H1 (cell line): ENCODE measurements at regions not wholly inside any gene's neighbourhood (a gene's known extent, or its start where the extent isn't known, plus 50 kb on each side); places are given as distances from the start of the nearest gene placed in this dataset.

Experiments used
- CTCF ChIA-PET: fragments of 300-600 bp; sonication (Branson Sonifier 250); formaldehyde crosslinking; loops from one replicate; lab custom pipeline; 2021; ENCODE audit not compliant: partially characterized antibody; lab: Charles Lee
- POLR2A ChIA-PET: fragments of 300-600 bp; sonication (Branson Sonifier 250); formaldehyde crosslinking; loops from one replicate; lab custom pipeline; 2021; ENCODE audit warnings: inconsistent platforms; ENCODE audit not compliant: partially characterized antibody; lab: Charles Lee
- DNase-seq, 2 experiments: peaks; one replicate each; pipeline versions ENCODE4 v3.0.0 to v3.0.0-alpha.2; 2010 to 2022; ENCODE audit warnings: low spot score in 2 of 2, low read depth in 1 of 2, mixed read lengths in 1 of 2
- FAIRE-seq: peaks from 2 replicates; lab custom pipeline; 2011; peaks lifted over from hg19 to GRCh38; lab: Jason Lieb, UNC
- H2AFZ ChIP-seq: 2 replicates; pipeline ENCODE4 v1.8.1; 2012; ENCODE audit warnings: low read length, inconsistent platforms
- H2AK5ac ChIP-seq: 2 replicates; pipeline ENCODE4 v1.6.1; 2013; ENCODE audit warnings: low read depth, low read length
- H2BK120ac ChIP-seq: replicated peaks from 2 replicates; pipeline ENCODE3; 2013; ENCODE audit warnings: low read depth, low read length, inconsistent platforms
- H2BK12ac ChIP-seq: 2 replicates; pipeline ENCODE4 v1.6.1; 2013; ENCODE audit warnings: low read depth, low read length
- H2BK15ac ChIP-seq: 2 replicates; pipeline ENCODE4 v1.6.1; 2013; ENCODE audit warnings: low read length
- H2BK20ac ChIP-seq: 2 replicates; pipeline ENCODE4 v1.6.1; 2013; ENCODE audit warnings: low read length
- H2BK5ac ChIP-seq: 2 replicates; pipeline ENCODE4 v1.6.1; 2013; ENCODE audit warnings: low read depth, low read length
- H3K14ac ChIP-seq: 2 replicates; pipeline ENCODE4 v1.6.1; 2013; ENCODE audit warnings: inconsistent platforms; ENCODE audit not compliant: insufficient read length
- H3K18ac ChIP-seq: 2 replicates; pipeline ENCODE4 v1.6.1; 2013; ENCODE audit warnings: low read length; ENCODE audit errors: extremely low read depth
- H3K23ac ChIP-seq: 2 replicates; pipeline ENCODE4 v1.6.1; 2013; ENCODE audit warnings: inconsistent platforms; ENCODE audit not compliant: insufficient read length
- H3K23me2 ChIP-seq: 2 replicates; pipeline ENCODE4 v1.6.1; 2013; ENCODE audit warnings: low read depth, low read length
- H3K27ac ChIP-seq: 2 replicates; pipeline ENCODE4 v1.6.1; 2011; ENCODE audit warnings: low read depth, low read length, inconsistent platforms
- H3K27me3 ChIP-seq, 4 experiments: replicated peaks in 1 of 4; 1 replicate in 1 of 4; 2 replicates in 3 of 4; pipeline versions ENCODE4 v1.6.1 to v1.8.1; 2011 to 2013; ENCODE audit warnings: low read length in 3 of 4, mild to moderate bottlenecking in 3 of 4, inconsistent platforms in 2 of 4, mixed read lengths in 2 of 4, moderate library complexity in 1 of 4; ENCODE audit not compliant: control insufficient read depth in 3 of 4, insufficient read depth in 3 of 4; ENCODE audit errors: extremely low read depth in 1 of 4
- H3K36me3 ChIP-seq, 4 experiments: 2 replicates each; pipeline versions ENCODE4 v1.6.1 to v1.8.1; 2011 to 2013; ENCODE audit warnings: mild to moderate bottlenecking in 4 of 4, low read length in 3 of 4, moderate library complexity in 2 of 4, control low read depth in 1 of 4, inconsistent platforms in 1 of 4; ENCODE audit not compliant: insufficient read depth in 4 of 4, control insufficient read depth in 2 of 4
- H3K4ac ChIP-seq: replicated peaks from 2 replicates; pipeline ENCODE3; 2013; ENCODE audit warnings: low read length, low read depth, mixed read lengths, inconsistent platforms; ENCODE audit not compliant: insufficient read length
- H3K4me1 ChIP-seq, 4 experiments: replicated peaks in 1 of 4; 1 replicate in 1 of 4; 2 replicates in 3 of 4; pipeline versions ENCODE4 v1.6.1 to v1.8.1; 2011 to 2013; ENCODE audit warnings: low read length in 3 of 4, inconsistent platforms in 2 of 4, mixed read lengths in 1 of 4; ENCODE audit not compliant: insufficient read depth in 4 of 4, control insufficient read depth in 3 of 4
- H3K4me2 ChIP-seq, 2 experiments: 2 replicates each; pipeline versions ENCODE4 v1.6.1 to v1.8.1; 2011 to 2013; ENCODE audit warnings: low read depth in 2 of 2, low read length in 2 of 2, control low read depth in 1 of 2, inconsistent platforms in 1 of 2, mild to moderate bottlenecking in 1 of 2; ENCODE audit not compliant: insufficient read depth in 1 of 2
- H3K4me3 ChIP-seq, 4 experiments: fragments of 200-600, 300-600 bp in 1 of 4; sonication (generic), shearing (Covaris generic), sonication (Bioruptor Twin) in 1 of 4; 2 replicates each; pipeline versions ENCODE4 v1.5.1 to v1.8.1; 2011 to 2016; ENCODE audit warnings: low read length in 4 of 4, low read depth in 3 of 4, control low read depth in 2 of 4, inconsistent platforms in 2 of 4, mild to moderate bottlenecking in 2 of 4, mixed read lengths in 1 of 4, moderate library complexity in 1 of 4; ENCODE audit not compliant: insufficient read depth in 2 of 4; ENCODE audit errors: extremely low read depth in 1 of 4
- H3K56ac ChIP-seq: replicated peaks from 2 replicates; pipeline ENCODE3; 2013; ENCODE audit warnings: low read depth, mild to moderate bottlenecking, mixed read lengths, low read length, inconsistent platforms; ENCODE audit not compliant: insufficient read length
- H3K79me1 ChIP-seq: 2 replicates; pipeline ENCODE4 v1.6.1; 2013; ENCODE audit warnings: low read depth, low read length, control low read depth
- H3K79me2 ChIP-seq, 2 experiments: 2 replicates each; pipeline versions ENCODE4 v1.6.1 to v1.8.1; 2012 to 2013; ENCODE audit warnings: low read length in 2 of 2, mild to moderate bottlenecking in 2 of 2, inconsistent platforms in 1 of 2; ENCODE audit not compliant: insufficient read depth in 2 of 2, control insufficient read depth in 1 of 2
- H3K9ac ChIP-seq, 4 experiments: replicated peaks in 1 of 4; 1 replicate in 1 of 4; 2 replicates in 3 of 4; pipeline versions ENCODE4 v1.6.1 to v1.8.1; 2011 to 2013; ENCODE audit warnings: low read depth in 3 of 4, low read length in 3 of 4, control low read depth in 2 of 4, mild to moderate bottlenecking in 2 of 4, moderate library complexity in 2 of 4, inconsistent platforms in 1 of 4; ENCODE audit errors: extremely low read depth in 1 of 4
- H3K9me3 ChIP-seq, 2 experiments: 2 replicates each; pipeline versions ENCODE4 v1.6.1 to v1.8.1; 2012 to 2013; ENCODE audit warnings: mild to moderate bottlenecking in 2 of 2, moderate library complexity in 2 of 2, control low read depth in 1 of 2, inconsistent platforms in 1 of 2, low read depth in 1 of 2, low read length in 1 of 2, mixed read lengths in 1 of 2; ENCODE audit not compliant: insufficient read depth in 2 of 2
- H4K20me1 ChIP-seq, 2 experiments: replicated peaks in 1 of 2; 2 replicates each; pipeline versions ENCODE3 to v1.8.1; 2011 to 2013; ENCODE audit warnings: inconsistent platforms in 2 of 2, low read length in 2 of 2, mild to moderate bottlenecking in 1 of 2; ENCODE audit not compliant: insufficient read depth in 2 of 2, control insufficient read depth in 1 of 2
- H4K5ac ChIP-seq: 2 replicates; pipeline ENCODE4 v1.6.1; 2013; ENCODE audit warnings: low read length, low read depth, mixed read lengths, inconsistent platforms; ENCODE audit not compliant: insufficient read length
- H4K8ac ChIP-seq: 2 replicates; pipeline ENCODE4 v1.8.0; 2013; ENCODE audit warnings: mild to moderate bottlenecking, moderate library complexity, low read length, inconsistent platforms; ENCODE audit not compliant: insufficient read depth; ENCODE audit errors: extremely low read depth
- H4K91ac ChIP-seq: replicated peaks from 2 replicates; pipeline ENCODE3; 2013; ENCODE audit warnings: low read length, mixed read lengths, inconsistent platforms; ENCODE audit not compliant: insufficient read length
- BCL11A ChIP-seq, 2 experiments: IDR thresholded peaks; one replicate each; pipeline ENCODE4 v1.6.1; 2011; ENCODE audit warnings: low read depth in 2 of 2, low read length in 2 of 2, mild to moderate bottlenecking in 2 of 2
- CHD2 ChIP-seq: IDR thresholded peaks from 2 replicates; pipeline ENCODE4 v1.6.1; 2012; ENCODE audit warnings: low read length, improper control_type of control experiment
- CTCF ChIP-seq, 3 experiments: IDR thresholded peaks; 1 replicate in 2 of 3; 2 replicates in 1 of 3; pipeline versions ENCODE4 v1.5.1 to v1.6.1; 2011; ENCODE audit warnings: low read length in 3 of 3, mild to moderate bottlenecking in 3 of 3, inconsistent platforms in 2 of 3, low read depth in 1 of 3, moderate library complexity in 1 of 3; ENCODE audit not compliant: insufficient read depth in 1 of 3; ENCODE audit errors: control extremely low read depth in 1 of 3
- HDAC6 ChIP-seq: IDR thresholded peaks from one replicate; pipeline ENCODE4 v1.7.1; 2012; ENCODE audit warnings: low read depth, mild to moderate bottlenecking, inconsistent platforms, low read length, moderate library complexity
- MAX ChIP-seq: IDR thresholded peaks from 2 replicates; pipeline ENCODE4 v1.6.1; 2012; ENCODE audit warnings: inconsistent platforms
- NRF1 ChIP-seq: IDR thresholded peaks from 2 replicates; pipeline ENCODE4 v1.6.1; 2011; ENCODE audit warnings: mild to moderate bottlenecking, low read depth, low read length, improper control_type of control experiment
- POLR2AphosphoS5 ChIP-seq: IDR thresholded peaks from 2 replicates; pipeline ENCODE4 v1.6.1; 2011; ENCODE audit warnings: low read depth, low read length
- POU5F1 ChIP-seq: IDR thresholded peaks from 2 replicates; pipeline ENCODE4 v1.6.1; 2011; ENCODE audit warnings: low read depth, mild to moderate bottlenecking, low read length, moderate library complexity
- RBBP5 ChIP-seq: IDR thresholded peaks from 2 replicates; pipeline ENCODE4 v1.7.1; 2012; ENCODE audit warnings: low read depth, mild to moderate bottlenecking, inconsistent platforms, low read length, moderate library complexity, borderline replicate concordance
- SIN3A ChIP-seq, 2 experiments: IDR thresholded peaks in 1 of 2; conservative IDR thresholded peaks in 1 of 2; 2 replicates each; pipeline ENCODE4 v1.6.1; 2011 to 2012; ENCODE audit warnings: low read length in 2 of 2, improper control_type of control experiment in 1 of 2, low read depth in 1 of 2, mild to moderate bottlenecking in 1 of 2
- SIRT6 ChIP-seq: IDR thresholded peaks from one replicate; pipeline ENCODE4 v1.7.1; 2012; ENCODE audit warnings: low read length, inconsistent platforms
- SP4 ChIP-seq: IDR thresholded peaks from 2 replicates; pipeline ENCODE4 v1.6.1; 2012; ENCODE audit warnings: low read length, inconsistent platforms
- TCF12 ChIP-seq: IDR thresholded peaks from 2 replicates; pipeline ENCODE4 v1.6.1; 2011; ENCODE audit warnings: low read depth, mild to moderate bottlenecking, low read length
- YY1 ChIP-seq: IDR thresholded peaks from 2 replicates; pipeline ENCODE4 v1.6.1; 2011; ENCODE audit warnings: low read depth, mild to moderate bottlenecking, low read length
- WGBS, 2 experiments: shearing (Covaris generic) in 1 of 2; methylation state at CpG; one replicate each; pipeline versions ENCODE4 v1.1.6 to v1.1.7; 2013 to 2015; ENCODE audit warnings: low lambda C conversion rate in 2 of 2, mixed read lengths in 2 of 2, inconsistent platforms in 1 of 2, low coverage in 1 of 2, missing lambda C conversion rate in 1 of 2; ENCODE audit not compliant: insufficient replicate concordance in 2 of 2, insufficient coverage in 1 of 2, insufficient read length in 1 of 2; ENCODE audit errors: extremely low coverage in 1 of 2, missing lambda C conversion rate in 1 of 2; 5-methylcytosine and 5-hydroxymethylcytosine counted together

- H4K91ac ChIP-seq, result no peak overlapping the region
- no peak overlapping the region for H3K56ac ChIP-seq
- H3K79me2 ChIP-seq, result no peaks in the 10 kb centered on the region
- H4K8ac ChIP-seq, result no peak overlapping the region
- H4K20me1 ChIP-seq, result no peaks in the 10 kb centered on the region
- H3K4ac ChIP-seq, result no peak overlapping the region
- H3K4me2 ChIP-seq, result no peak overlapping the region
- H3K27ac ChIP-seq, result no peak overlapping the region
- CTCF ChIA-PET, result no interaction called here
- no peak overlapping the region for H4K5ac ChIP-seq
- H3K14ac ChIP-seq, result no peak overlapping the region
- H3K9ac ChIP-seq, result no peak overlapping the region
- no peak overlapping the region for H3K4me3 ChIP-seq
- POLR2A ChIA-PET, result no interaction called here
- H3K79me1 ChIP-seq, result no peaks in the 10 kb centered on the region
- 100% methylated on average over 1 of the region's 1 CpG; no CpG with 5 or more reads in 1 of the 2 experiments for WGBS, 2 experiments
- no peaks in the 10 kb centered on the region for H3K27me3 ChIP-seq
- no peak overlapping the region for H3K18ac ChIP-seq
- H2AK5ac ChIP-seq, result no peak overlapping the region
- H2BK12ac ChIP-seq, result no peak overlapping the region
- no peak for DNase-seq
- peak overlapping the region; percentile 51; the same call in 1 of the 2 replicates for H2AFZ ChIP-seq
- H2BK20ac ChIP-seq, result no peak overlapping the region
- H2BK5ac ChIP-seq, result no peak overlapping the region
- FAIRE-seq, result no peak
- H3K4me1 ChIP-seq, result no peaks in the 10 kb centered on the region; a peak in 1 of 7 replicates
- no peaks in the 10 kb centered on the region for H3K36me3 ChIP-seq
- H3K9me3 ChIP-seq, result no peaks in the 10 kb centered on the region
- H3K23me2 ChIP-seq, result no peaks in the 10 kb centered on the region
- H2BK15ac ChIP-seq, result no peak overlapping the region
- no peak overlapping the region for H2BK120ac ChIP-seq
- no peak overlapping the region for H3K23ac ChIP-seq
- TF ChIP-seq BCL11A (IDR thresholded peaks at IDR 0.05; ENCODE audit: low read depth in 2 of 2, low read length in 2 of 2) (no peak), NRF1 (no peak), POLR2AphosphoS5 (no peak), CTCF (IDR thresholded peaks at IDR 0.05; ENCODE audit: control extremely low read depth in 1 of 3, insufficient read depth in 1 of 3, low read depth in 1 of 3, low read length in 3 of 3) (no peak), SP4 (no peak), SIRT6 (no peak), CHD2 (no peak), MAX (no peak), TCF12 (no peak), POU5F1 (no peak), YY1 (no peak), HDAC6 (no peak), RBBP5 (no peak), SIN3A (conservative IDR thresholded peaks at IDR 0.05 in 1 of 2, IDR thresholded peaks at IDR 0.05 in 1 of 2; ENCODE audit: low read depth in 1 of 2, low read length in 2 of 2) (no peak)
These were observed 273.2 kb downstream of the HIVEP2 start for GRCh38 chr6:142671791-142672190.
